IMR-90 (cell line): ENCODE measurements at regions not wholly inside any gene's neighbourhood (a gene's known extent, or its start where the extent isn't known, plus 50 kb on each side); places are given as distances from the start of the nearest gene placed in this dataset.

Source experiments
- ATAC-seq: fragments of 200-7000 bp; cut with Tn5 transposase; 2 replicates; pipeline ENCODE4 v1.9.1; 2020; ENCODE audit warnings: low read depth, mild to moderate bottlenecking, moderate library complexity
- BruUV-seq: library from RNA; stranded (reverse); fragments of 400-500 nt; replicated peaks from 2 replicates; lab custom pipeline; 2021; lab: Mats Ljungman, UMichigan
- CTCF ChIA-PET: fragments of 300-600 bp; formaldehyde crosslinking; extraction: SDS; loops from one replicate; lab custom pipeline; 2021; ENCODE audit warnings: antibody characterized with exemption; lab: Yijun Ruan, JAX
- POLR2A ChIA-PET: fragments of 300-600 bp; sonication (Branson Sonifier 250); formaldehyde crosslinking; loops from one replicate; lab custom pipeline; 2022; ENCODE audit warnings: antibody characterized with exemption; ENCODE audit not compliant: unreplicated experiment; lab: Charles Lee
- DNase-seq: peaks from one replicate; pipeline ENCODE4 v3.0.0; 2013
- H2AFZ ChIP-seq: replicated peaks from 2 replicates; pipeline ENCODE3; 2013; ENCODE audit warnings: low read length, mild to moderate bottlenecking; ENCODE audit not compliant: poor library complexity
- H2AK5ac ChIP-seq: 2 replicates; pipeline ENCODE4 v1.6.1; 2013; ENCODE audit warnings: low read depth, low read length, inconsistent platforms
- H2AK9ac ChIP-seq: replicated peaks from 2 replicates; pipeline ENCODE3; 2013; ENCODE audit warnings: mild to moderate bottlenecking, low read depth, low read length, moderate library complexity; ENCODE audit not compliant: poor library complexity
- H2BK120ac ChIP-seq: 2 replicates; pipeline ENCODE4 v1.6.1; 2013; ENCODE audit warnings: low read depth, low read length, inconsistent platforms
- H2BK15ac ChIP-seq: 3 replicates; pipeline ENCODE4 v1.6.1; 2013; ENCODE audit warnings: low read depth, low read length, inconsistent platforms
- H2BK20ac ChIP-seq: 2 replicates; pipeline ENCODE4 v1.6.1; 2013; ENCODE audit warnings: low read depth, mild to moderate bottlenecking, inconsistent platforms, low read length, moderate library complexity
- H2BK5ac ChIP-seq: 2 replicates; pipeline ENCODE4 v1.6.1; 2013; ENCODE audit warnings: mild to moderate bottlenecking, low read depth, low read length, inconsistent platforms; ENCODE audit not compliant: poor library complexity, severe bottlenecking
- H3K14ac ChIP-seq: replicated peaks from 2 replicates; pipeline ENCODE4 v1.6.1; 2013; ENCODE audit warnings: low read depth, low read length, inconsistent platforms
- H3K18ac ChIP-seq: 2 replicates; pipeline ENCODE4 v1.6.1; 2013; ENCODE audit warnings: low read depth, low read length, control low read depth
- H3K23ac ChIP-seq: 2 replicates; pipeline ENCODE4 v1.6.1; 2013; ENCODE audit warnings: low read depth, low read length, inconsistent platforms
- H3K27ac ChIP-seq: 2 replicates; pipeline ENCODE4 v1.5.1; 2013; ENCODE audit warnings: mild to moderate bottlenecking, control low read depth, low read length; ENCODE audit not compliant: insufficient read depth
- H3K27me3 ChIP-seq: 2 replicates; pipeline ENCODE4 v1.6.1; 2013; ENCODE audit warnings: low read length; ENCODE audit not compliant: control insufficient read depth, insufficient read depth
- H3K36me3 ChIP-seq: 2 replicates; pipeline ENCODE4 v1.6.1; 2013; ENCODE audit warnings: low read length, mixed read lengths; ENCODE audit not compliant: control insufficient read depth, insufficient read depth
- H3K4ac ChIP-seq: 2 replicates; pipeline ENCODE4 v1.6.1; 2013; ENCODE audit warnings: low read depth, low read length, inconsistent platforms
- H3K4me1 ChIP-seq: 2 replicates; pipeline ENCODE4 v1.6.1; 2013; ENCODE audit warnings: low read length, mixed read lengths; ENCODE audit not compliant: control insufficient read depth, insufficient read depth
- H3K4me2 ChIP-seq: 2 replicates; pipeline ENCODE4 v1.6.1; 2013; ENCODE audit warnings: low read depth, mild to moderate bottlenecking, control low read depth, low read length, moderate library complexity
- H3K4me3 ChIP-seq: 2 replicates; pipeline ENCODE4 v1.5.1; 2013; ENCODE audit warnings: low read depth, mild to moderate bottlenecking, control low read depth, low read length, moderate library complexity; ENCODE audit not compliant: insufficient read depth
- H3K56ac ChIP-seq: 2 replicates; pipeline ENCODE4 v1.6.1; 2013; ENCODE audit warnings: low read length, inconsistent platforms; ENCODE audit not compliant: insufficient read depth; ENCODE audit errors: extremely low read depth
- H3K79me1 ChIP-seq, 2 experiments: 2 replicates each; pipeline ENCODE4 v1.6.1; 2013; ENCODE audit warnings: low read length in 2 of 2, inconsistent platforms in 1 of 2, low read depth in 1 of 2
- H3K9ac ChIP-seq: 2 replicates; pipeline ENCODE4 v1.6.1; 2013; ENCODE audit warnings: low read depth, low read length, control low read depth
- H3K9me1 ChIP-seq: 2 replicates; pipeline ENCODE4 v1.6.1; 2013; ENCODE audit warnings: low read length, inconsistent platforms; ENCODE audit not compliant: insufficient read depth
- H3K9me3 ChIP-seq: 2 replicates; pipeline ENCODE4 v1.6.1; 2013; ENCODE audit warnings: low read length; ENCODE audit not compliant: control insufficient read depth, insufficient read depth
- H4K20me1 ChIP-seq: 2 replicates; pipeline ENCODE4 v1.6.1; 2013; ENCODE audit warnings: low read length, inconsistent platforms; ENCODE audit not compliant: insufficient read depth
- H4K5ac ChIP-seq: 2 replicates; pipeline ENCODE4 v1.6.1; 2013; ENCODE audit warnings: mild to moderate bottlenecking, low read depth, low read length, control low read depth
- H4K8ac ChIP-seq, 2 experiments: 2 replicates each; pipeline ENCODE4 v1.6.1; 2013; ENCODE audit warnings: low read depth in 2 of 2, low read length in 2 of 2, control low read depth in 1 of 2, inconsistent platforms in 1 of 2
- H4K91ac ChIP-seq: 2 replicates; pipeline ENCODE4 v1.6.1; 2013; ENCODE audit warnings: low read depth, low read length, inconsistent platforms; ENCODE audit not compliant: insufficient read depth
- BHLHE40 ChIP-seq: fragments of 150-350 bp; IDR thresholded peaks from 2 replicates; pipeline ENCODE4 v1.6.1; 2016; ENCODE audit warnings: mild to moderate bottlenecking, low read depth, low read length
- CEBPB ChIP-seq: IDR thresholded peaks from 2 replicates; pipeline ENCODE4 v1.6.1; 2012; ENCODE audit warnings: low read depth, low read length, improper control_type of control experiment
- CHD1 ChIP-seq: IDR thresholded peaks from 2 replicates; pipeline ENCODE4 v1.6.1; 2012; ENCODE audit warnings: low read depth, low read length, improper control_type of control experiment
- ELK1 ChIP-seq: fragments of 150-350 bp; IDR thresholded peaks from 2 replicates; pipeline ENCODE4 v1.6.1; 2016; ENCODE audit warnings: low read depth, mild to moderate bottlenecking, low read length, moderate library complexity, borderline replicate concordance
- FOS ChIP-seq: fragments of 150-350 bp; IDR thresholded peaks from 2 replicates; pipeline ENCODE4 v1.6.1; 2016; ENCODE audit warnings: low read depth, low read length
- MAFK ChIP-seq: IDR thresholded peaks from 2 replicates; pipeline ENCODE4 v1.6.1; 2012; ENCODE audit warnings: low read depth, low read length, improper control_type of control experiment
- MAZ ChIP-seq: IDR thresholded peaks from 2 replicates; pipeline ENCODE4 v1.6.1; 2012; ENCODE audit warnings: low read depth, mild to moderate bottlenecking, low read length, improper control_type of control experiment, moderate library complexity, borderline replicate concordance
- MXI1 ChIP-seq: IDR thresholded peaks from 2 replicates; pipeline ENCODE4 v1.6.1; 2012; ENCODE audit warnings: low read depth, mild to moderate bottlenecking, low read length, moderate library complexity, borderline replicate concordance
- NFE2L2 ChIP-seq: fragments of 150-350 bp; IDR thresholded peaks from 2 replicates; pipeline ENCODE4 v1.6.1; 2016; ENCODE audit warnings: low read depth, mild to moderate bottlenecking, low read length
- POLR2A ChIP-seq: IDR thresholded peaks from 2 replicates; pipeline ENCODE4 v1.6.1; 2012; ENCODE audit warnings: mild to moderate bottlenecking, low read depth, low read length
- RAD21 ChIP-seq: IDR thresholded peaks from 2 replicates; pipeline ENCODE4 v1.6.1; 2012; ENCODE audit warnings: low read length, improper control_type of control experiment
- RCOR1 ChIP-seq: IDR thresholded peaks from 2 replicates; pipeline ENCODE4 v1.6.1; 2012; ENCODE audit warnings: mild to moderate bottlenecking, low read length, improper control_type of control experiment; ENCODE audit not compliant: insufficient replicate concordance
- RFX5 ChIP-seq: IDR thresholded peaks from 2 replicates; pipeline ENCODE4 v1.8.0; 2012; ENCODE audit warnings: low read depth, mild to moderate bottlenecking, low read length, moderate library complexity
- SMC3 ChIP-seq: fragments of 150-350 bp; IDR thresholded peaks from 2 replicates; pipeline ENCODE4 v1.6.1; 2016; ENCODE audit warnings: low read depth, mild to moderate bottlenecking, antibody characterized with exemption, low read length, moderate library complexity
- WGBS, 2 experiments: methylation state at CpG; one replicate each; pipeline versions ENCODE4 v1.1.5 to v1.1.7; 2013; ENCODE audit warnings: missing lambda C conversion rate in 2 of 2; ENCODE audit not compliant: insufficient read length in 1 of 2; ENCODE audit errors: extremely low coverage in 2 of 2; 5-methylcytosine and 5-hydroxymethylcytosine counted together
- dilution Hi-C: fragments of 300-500 bp; cut with HindIII; formaldehyde crosslinking; loops from one replicate; pipeline ENCODE4 v1.14.3; 2018; ENCODE audit warnings: low sequenced_read_pairs; ENCODE audit not compliant: unreplicated experiment
- in situ Hi-C: fragments of 300-500 bp; cut with MboI; formaldehyde crosslinking; loops from 3 replicates; pipeline ENCODE4 v1.14.3; 2019; ENCODE audit warnings: low sequenced_read_pairs, inconsistent platforms, mixed read lengths
- intact Hi-C: fragments of 100-400 bp; cut with micrococcal nuclease; formaldehyde crosslinking; loops from 2 replicates; pipeline ENCODE4 v1.10.0; 2022
- TF ChIP-seq, protein P1 (sequence below): conservative IDR thresholded peaks from 2 replicates; pipeline ENCODE4 v1.5.1; 2012; ENCODE audit warnings: mild to moderate bottlenecking, low read depth, low read length, improper control_type of control experiment

GRCh38 chr2:59233920-59234319 lies 992.8 kb upstream of the FANCL start:
- Histone ChIP-seq H3K27ac (no peak overlapping the region), H3K14ac (no peak overlapping the region), H3K27me3 (no peaks in the 10 kb centered on the region), H2AK9ac (no peak overlapping the region), H3K36me3 (no peaks in the 10 kb centered on the region), H4K20me1 (no peaks in the 10 kb centered on the region), H3K18ac (no peak overlapping the region), H3K79me1 (no peaks in the 10 kb centered on the region), H3K4me2 (no peak overlapping the region), H3K4me1 (no peaks in the 10 kb centered on the region), H3K9me1 (no peaks in the 10 kb centered on the region), H2AK5ac (no peak overlapping the region), H2BK5ac (no peak overlapping the region), H3K9me3 (no peaks in the 10 kb centered on the region), H3K9ac (no peak overlapping the region), H3K23ac (no peak overlapping the region), H2BK15ac (no peak overlapping the region), H4K91ac (no peak overlapping the region), H3K56ac (no peak overlapping the region), H4K5ac (no peak overlapping the region), H3K4me3 (no peak overlapping the region), H4K8ac (no peak overlapping the region), H2BK20ac (no peak overlapping the region), H3K4ac (no peak overlapping the region), H2BK120ac (no peak overlapping the region), H2AFZ (no peak overlapping the region)
- DNase-seq (no peak), ATAC-seq (no peak)
- dilution Hi-C loops (no loop called here), in situ Hi-C loops (no loop called here), intact Hi-C loops (no loop called here)
- ChIA-PET POLR2A (no interaction called here), CTCF (no interaction called here)
- BruUV-seq = no TSS peak
- TF ChIP-seq POLR2A = no peak
- no peak for TF ChIP-seq SMC3
- no peak for TF ChIP-seq FOS
- TF ChIP-seq CEBPB = no peak
- TF ChIP-seq RFX5 = no peak
- TF ChIP-seq MXI1 = no peak
- no peak for TF ChIP-seq BHLHE40
- no peak for TF ChIP-seq RAD21
- no peak for TF ChIP-seq ELK1
- no peak for TF ChIP-seq MAFK
- no peak for TF ChIP-seq MAZ
- no peak for TF ChIP-seq NFE2L2
- TF ChIP-seq CHD1 = no peak
- TF ChIP-seq, protein P1, sequence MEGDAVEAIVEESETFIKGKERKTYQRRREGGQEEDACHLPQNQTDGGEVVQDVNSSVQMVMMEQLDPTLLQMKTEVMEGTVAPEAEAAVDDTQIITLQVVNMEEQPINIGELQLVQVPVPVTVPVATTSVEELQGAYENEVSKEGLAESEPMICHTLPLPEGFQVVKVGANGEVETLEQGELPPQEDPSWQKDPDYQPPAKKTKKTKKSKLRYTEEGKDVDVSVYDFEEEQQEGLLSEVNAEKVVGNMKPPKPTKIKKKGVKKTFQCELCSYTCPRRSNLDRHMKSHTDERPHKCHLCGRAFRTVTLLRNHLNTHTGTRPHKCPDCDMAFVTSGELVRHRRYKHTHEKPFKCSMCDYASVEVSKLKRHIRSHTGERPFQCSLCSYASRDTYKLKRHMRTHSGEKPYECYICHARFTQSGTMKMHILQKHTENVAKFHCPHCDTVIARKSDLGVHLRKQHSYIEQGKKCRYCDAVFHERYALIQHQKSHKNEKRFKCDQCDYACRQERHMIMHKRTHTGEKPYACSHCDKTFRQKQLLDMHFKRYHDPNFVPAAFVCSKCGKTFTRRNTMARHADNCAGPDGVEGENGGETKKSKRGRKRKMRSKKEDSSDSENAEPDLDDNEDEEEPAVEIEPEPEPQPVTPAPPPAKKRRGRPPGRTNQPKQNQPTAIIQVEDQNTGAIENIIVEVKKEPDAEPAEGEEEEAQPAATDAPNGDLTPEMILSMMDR = no peak
- TF ChIP-seq RCOR1 = no peak
- no CpG with 5 or more reads among the region's 4 CpGs for WGBS, 2 experiments
